ENCODE measurements at regions not wholly inside any gene's neighbourhood (a gene's known extent, or its start where the extent isn't known, plus 50 kb on each side); places are given as distances from the start of the nearest gene placed in this dataset.

GRCh38 chr12:76206677-76207072, 122.2 kb upstream of the NAP1L1 start:
- H3K9me3 ChIP-seq (ENCODE audit: low read length) = no peaks in the 10 kb centered on the region; the same call in 1 of the 2 replicates
- no peaks in the 10 kb centered on the region for H3K79me2 ChIP-seq (ENCODE audit: insufficient read depth, low read length)
- TF ChIP-seq CTCF (IDR thresholded peaks at IDR 0.05; ENCODE audit: low read length) = no peak
- H4K20me1 ChIP-seq (ENCODE audit: insufficient read depth, low read length) = no peaks in the 10 kb centered on the region
- no peaks in the 10 kb centered on the region for H3K4me1 ChIP-seq (ENCODE audit: insufficient read depth, low read length, severe bottlenecking)
- no peak overlapping the region for H3K4me3 ChIP-seq (ENCODE audit: low read depth, low read length, poor library complexity, severe bottlenecking)
- no peak overlapping the region for H2AFZ ChIP-seq (ENCODE audit: low read length)
- no peak overlapping the region for H3K27ac ChIP-seq (ENCODE audit: low read depth, low read length, poor library complexity, severe bottlenecking)
- no peaks in the 10 kb centered on the region for H3K36me3 ChIP-seq (ENCODE audit: insufficient read depth, low read length)
- H3K27me3 ChIP-seq (ENCODE audit: insufficient read depth, low read length) = no peaks in the 10 kb centered on the region
- no peaks in the 10 kb centered on the region for H3K9me2 ChIP-seq (ENCODE audit: low read depth, low read length)
- no peaks in the 10 kb centered on the region for H3F3A ChIP-seq (ENCODE audit: insufficient read depth, low read length)
- H3K4me2 ChIP-seq (ENCODE audit: low read length) = no peak overlapping the region
- no peak overlapping the region for H3K9ac ChIP-seq (ENCODE audit: low read length)

GRCh38 chr12:76206039-76206676, 121.7 kb upstream of the NAP1L1 start:
- no peak for TF ChIP-seq CTCF (IDR thresholded peaks at IDR 0.05; ENCODE audit: low read length)
- TF ChIP-seq EZH2 (IDR thresholded peaks at IDR 0.05; ENCODE audit: borderline replicate concordance, low read length) = no peak
- Histone ChIP-seq H4K20me1 (ENCODE audit: insufficient read depth, low read length) (no peaks in the 10 kb centered on the region), H3K27ac (ENCODE audit: low read depth, low read length, poor library complexity, severe bottlenecking) (no peak overlapping the region)

GRCh38 chr12:76202621-76203020, 118.1 kb upstream of the NAP1L1 start:
- H3K4me3 ChIP-seq (ENCODE audit: low read depth, low read length, poor library complexity, severe bottlenecking) = no peak overlapping the region

More at GRCh38 chr12:76206039-76206676, 121.7 kb upstream of the NAP1L1 start:
- no peaks in the 10 kb centered on the region for H3K4me1 ChIP-seq (ENCODE audit: insufficient read depth, low read length, severe bottlenecking)
- no peaks in the 10 kb centered on the region for H3F3A ChIP-seq (ENCODE audit: insufficient read depth, low read length)
- H3K9me3 ChIP-seq (ENCODE audit: low read length) = no peaks in the 10 kb centered on the region; the same call in 1 of the 2 replicates
- H3K36me3 ChIP-seq (ENCODE audit: insufficient read depth, low read length) = no peaks in the 10 kb centered on the region
- no peak overlapping the region for H3K4me2 ChIP-seq (ENCODE audit: low read length)
- no peak overlapping the region for H3K9ac ChIP-seq (ENCODE audit: low read length)
- no peak overlapping the region for H3K4me3 ChIP-seq (ENCODE audit: low read depth, low read length, poor library complexity, severe bottlenecking)
- no peaks in the 10 kb centered on the region for H3K9me2 ChIP-seq (ENCODE audit: low read depth, low read length)
- H3K27me3 ChIP-seq (ENCODE audit: insufficient read depth, low read length) = no peaks in the 10 kb centered on the region
- no peak overlapping the region for H2AFZ ChIP-seq (ENCODE audit: low read length)
- no peaks in the 10 kb centered on the region for H3K79me2 ChIP-seq (ENCODE audit: insufficient read depth, low read length)

More at GRCh38 chr12:76202621-76203020, 118.1 kb upstream of the NAP1L1 start:
- H3K36me3 ChIP-seq (ENCODE audit: insufficient read depth, low read length) = no peaks in the 10 kb centered on the region
- H3K4me2 ChIP-seq (ENCODE audit: low read length) = no peak overlapping the region
- no peak overlapping the region for H2AFZ ChIP-seq (ENCODE audit: low read length)
- no peaks in the 10 kb centered on the region for H3K9me2 ChIP-seq (ENCODE audit: low read depth, low read length)
- H4K20me1 ChIP-seq (ENCODE audit: insufficient read depth, low read length) = no peaks in the 10 kb centered on the region
- no peaks in the 10 kb centered on the region for H3K4me1 ChIP-seq (ENCODE audit: insufficient read depth, low read length, severe bottlenecking)
- H3F3A ChIP-seq (ENCODE audit: insufficient read depth, low read length) = no peaks in the 10 kb centered on the region
- no peak for TF ChIP-seq CTCF (IDR thresholded peaks at IDR 0.05; ENCODE audit: low read length)
- no peak for TF ChIP-seq EZH2 (IDR thresholded peaks at IDR 0.05; ENCODE audit: borderline replicate concordance, low read length)
- no peaks in the 10 kb centered on the region for H3K9me3 ChIP-seq (ENCODE audit: low read length)
- H3K27me3 ChIP-seq (ENCODE audit: insufficient read depth, low read length) = no peaks in the 10 kb centered on the region
- no peaks in the 10 kb centered on the region for H3K79me2 ChIP-seq (ENCODE audit: insufficient read depth, low read length)
- H3K27ac ChIP-seq (ENCODE audit: low read depth, low read length, poor library complexity, severe bottlenecking) = no peak overlapping the region
- no peak overlapping the region for H3K9ac ChIP-seq (ENCODE audit: low read length)
